ENCODE measurements at regions not wholly inside any gene's neighbourhood (a gene's known extent, or its start where the extent isn't known, plus 50 kb on each side); places are given as distances from the start of the nearest gene placed in this dataset.

- TF ChIP-seq CTCF (IDR thresholded peaks at IDR 0.05; ENCODE audit: insufficient read depth, low read depth, low read length), result no peak
- TF ChIP-seq EZH2 (IDR thresholded peaks at IDR 0.05; ENCODE audit: insufficient read depth, low read length), result no peak
These were observed 1231.6 kb upstream of the CELF2 start for GRCh38 chr10:9786101-9786500.
